ENCODE measurements at regions not wholly inside any gene's neighbourhood (a gene's known extent, or its start where the extent isn't known, plus 50 kb on each side); places are given as distances from the start of the nearest gene placed in this dataset.

- TF ChIP-seq GATA3 (IDR thresholded peaks at IDR 0.05; ENCODE audit: low read depth, low read length) (no peak), GATA2 (IDR thresholded peaks at IDR 0.05; ENCODE audit: low read depth, low read length) (no peak)
Observed at GRCh38 chr5:133736512-133736911, 124.2 kb upstream of the FSTL4 start.

- TF ChIP-seq GATA3 (IDR thresholded peaks at IDR 0.05; ENCODE audit: low read depth, low read length) (no peak), GATA2 (IDR thresholded peaks at IDR 0.05; ENCODE audit: low read depth, low read length) (no peak)
Observed at GRCh38 chr5:133735346-133735745, 123.0 kb upstream of the FSTL4 start.

GRCh38 chr5:133734916-133735315, 122.6 kb upstream of the FSTL4 start:
- TF ChIP-seq GATA2 (IDR thresholded peaks at IDR 0.05; ENCODE audit: low read depth, low read length), result no peak
- TF ChIP-seq GATA3 (IDR thresholded peaks at IDR 0.05; ENCODE audit: low read depth, low read length), result no peak

GRCh38 chr5:133732536-133732935, 120.2 kb upstream of the FSTL4 start:
- TF ChIP-seq GATA3 (IDR thresholded peaks at IDR 0.05; ENCODE audit: low read depth, low read length) (no peak), GATA2 (IDR thresholded peaks at IDR 0.05; ENCODE audit: low read depth, low read length) (no peak)

GRCh38 chr5:133731951-133732350, 119.6 kb upstream of the FSTL4 start:
- TF ChIP-seq GATA3 (IDR thresholded peaks at IDR 0.05; ENCODE audit: low read depth, low read length) (no peak), GATA2 (IDR thresholded peaks at IDR 0.05; ENCODE audit: low read depth, low read length) (no peak)

- no peak for TF ChIP-seq GATA3 (IDR thresholded peaks at IDR 0.05; ENCODE audit: low read depth, low read length)
- no peak for TF ChIP-seq GATA2 (IDR thresholded peaks at IDR 0.05; ENCODE audit: low read depth, low read length)
Observed at GRCh38 chr5:133730866-133731265, 118.5 kb upstream of the FSTL4 start.

- no peak for TF ChIP-seq GATA3 (IDR thresholded peaks at IDR 0.05; ENCODE audit: low read depth, low read length)
- no peak for TF ChIP-seq GATA2 (IDR thresholded peaks at IDR 0.05; ENCODE audit: low read depth, low read length)
Observed at GRCh38 chr5:133730346-133730745, 118.0 kb upstream of the FSTL4 start.

GRCh38 chr5:133729800-133730199, 117.5 kb upstream of the FSTL4 start:
- TF ChIP-seq GATA2 (IDR thresholded peaks at IDR 0.05; ENCODE audit: low read depth, low read length) (no peak), GATA3 (IDR thresholded peaks at IDR 0.05; ENCODE audit: low read depth, low read length) (no peak)

GRCh38 chr5:133728475-133728874, 116.1 kb upstream of the FSTL4 start:
- TF ChIP-seq GATA2 (IDR thresholded peaks at IDR 0.05; ENCODE audit: low read depth, low read length) (no peak), GATA3 (IDR thresholded peaks at IDR 0.05; ENCODE audit: low read depth, low read length) (no peak)

- no peak for TF ChIP-seq GATA2 (IDR thresholded peaks at IDR 0.05; ENCODE audit: low read depth, low read length)
- no peak for TF ChIP-seq GATA3 (IDR thresholded peaks at IDR 0.05; ENCODE audit: low read depth, low read length)
Observed at GRCh38 chr5:133727636-133728035, 115.3 kb upstream of the FSTL4 start.

- TF ChIP-seq GATA3 (IDR thresholded peaks at IDR 0.05; ENCODE audit: low read depth, low read length) (no peak), GATA2 (IDR thresholded peaks at IDR 0.05; ENCODE audit: low read depth, low read length) (no peak)
Observed at GRCh38 chr5:133723651-133724366, 111.5 kb upstream of the FSTL4 start.

- TF ChIP-seq GATA2 (IDR thresholded peaks at IDR 0.05; ENCODE audit: low read depth, low read length), result no peak
- no peak for TF ChIP-seq GATA3 (IDR thresholded peaks at IDR 0.05; ENCODE audit: low read depth, low read length)
Observed at GRCh38 chr5:133723126-133723525, 110.8 kb upstream of the FSTL4 start.

- TF ChIP-seq GATA3 (IDR thresholded peaks at IDR 0.05; ENCODE audit: low read depth, low read length) (no peak), GATA2 (IDR thresholded peaks at IDR 0.05; ENCODE audit: low read depth, low read length) (no peak)
Observed at GRCh38 chr5:133721365-133721764, 109.0 kb upstream of the FSTL4 start.

- TF ChIP-seq GATA3 (IDR thresholded peaks at IDR 0.05; ENCODE audit: low read depth, low read length), result no peak
- no peak for TF ChIP-seq GATA2 (IDR thresholded peaks at IDR 0.05; ENCODE audit: low read depth, low read length)
Observed at GRCh38 chr5:133718457-133718856, 106.1 kb upstream of the FSTL4 start.

GRCh38 chr5:133716532-133717183, 104.3 kb upstream of the FSTL4 start:
- TF ChIP-seq GATA2 (IDR thresholded peaks at IDR 0.05; ENCODE audit: low read depth, low read length) (no peak), GATA3 (IDR thresholded peaks at IDR 0.05; ENCODE audit: low read depth, low read length) (no peak)
